ENCODE measurements at regions not wholly inside any gene's neighbourhood (a gene's known extent, or its start where the extent isn't known, plus 50 kb on each side); places are given as distances from the start of the nearest gene placed in this dataset.

DNA sequence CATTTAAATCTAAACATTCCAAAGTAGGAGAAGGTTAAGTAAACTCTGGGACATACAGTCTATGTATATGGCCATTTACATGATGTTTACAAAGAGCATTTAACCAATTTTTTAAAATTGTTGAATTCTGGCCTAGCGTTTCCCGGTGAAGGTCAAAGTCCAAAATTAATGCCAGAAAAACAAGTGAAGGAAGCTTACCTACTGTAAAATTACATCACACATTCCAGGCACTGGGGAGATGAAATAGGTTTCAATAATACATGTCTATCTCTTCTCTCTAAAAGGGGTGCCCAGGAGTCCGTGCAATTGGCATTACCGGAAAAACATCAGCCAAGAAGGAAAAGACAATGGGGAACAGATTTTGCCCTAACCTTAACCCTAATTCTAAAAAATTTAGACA is 358.8 kb downstream of the VPS13C start:
- Histone ChIP-seq H3K9ac (ENCODE audit: low read depth, low read length) (no peak overlapping the region), H3K4me1 (ENCODE audit: control insufficient read depth, insufficient read depth, low read length) (no peaks in the 10 kb centered on the region), H3K9me3 (ENCODE audit: control insufficient read depth, insufficient read depth, low read length) (no peaks in the 10 kb centered on the region), H3K36me3 (ENCODE audit: control insufficient read depth, insufficient read depth, low read length) (no peaks in the 10 kb centered on the region), H3K27me3 (ENCODE audit: control insufficient read depth, insufficient read depth, low read length) (no peaks in the 10 kb centered on the region), H3K4me3 (ENCODE audit: low read depth, low read length) (no peak overlapping the region)

DNA sequence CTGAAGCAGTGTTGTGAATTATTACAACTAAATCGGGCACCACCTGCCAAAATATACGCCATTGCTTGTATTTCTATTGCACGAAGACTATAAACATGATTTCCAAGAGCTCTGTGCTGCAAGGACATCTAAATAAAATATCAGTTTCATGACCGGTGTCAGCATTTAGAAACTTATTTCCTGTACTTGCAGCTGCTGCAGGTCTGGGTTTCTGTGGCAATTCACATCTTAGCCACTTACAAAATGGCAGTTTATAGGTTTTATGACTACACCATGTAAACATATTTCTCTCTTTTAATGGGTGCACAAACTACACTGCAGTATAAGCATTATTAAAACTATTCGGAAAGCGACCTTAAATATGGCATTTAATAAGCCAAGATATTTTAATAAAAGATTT is 359.4 kb downstream of the VPS13C start:
- Histone ChIP-seq H3K36me3 (ENCODE audit: control insufficient read depth, insufficient read depth, low read length) (no peaks in the 10 kb centered on the region), H3K9me3 (ENCODE audit: control insufficient read depth, insufficient read depth, low read length) (no peaks in the 10 kb centered on the region), H3K9ac (ENCODE audit: low read depth, low read length) (no peak overlapping the region), H3K4me1 (ENCODE audit: control insufficient read depth, insufficient read depth, low read length) (no peaks in the 10 kb centered on the region), H3K4me3 (ENCODE audit: low read depth, low read length) (no peak overlapping the region), H3K27me3 (ENCODE audit: control insufficient read depth, insufficient read depth, low read length) (no peaks in the 10 kb centered on the region)

DNA sequence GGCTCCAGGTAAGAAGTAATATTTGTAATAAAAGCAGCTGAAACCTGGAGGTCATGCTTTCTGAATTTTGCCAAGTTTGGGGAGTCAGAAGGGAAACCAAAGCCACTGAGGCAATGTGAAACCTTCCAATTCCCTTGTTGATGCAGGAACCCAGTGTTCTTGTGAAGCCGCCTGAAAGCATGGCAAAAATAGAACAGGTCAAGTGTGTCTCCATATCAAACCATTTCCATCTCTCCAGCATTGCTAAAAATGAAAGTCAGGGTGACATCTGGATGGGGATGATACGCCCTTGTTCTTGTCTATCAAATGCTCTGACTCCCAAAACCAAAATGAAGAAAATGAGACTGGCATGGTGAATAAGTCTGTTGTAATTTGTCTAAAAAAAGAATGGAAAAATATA is 362.5 kb downstream of the VPS13C start:
- H3K9ac ChIP-seq (ENCODE audit: low read depth, low read length) = no peak overlapping the region
- no peaks in the 10 kb centered on the region for H3K4me1 ChIP-seq (ENCODE audit: control insufficient read depth, insufficient read depth, low read length)
- H3K36me3 ChIP-seq (ENCODE audit: control insufficient read depth, insufficient read depth, low read length) = no peaks in the 10 kb centered on the region
- H3K4me3 ChIP-seq (ENCODE audit: low read depth, low read length) = no peak overlapping the region
- no peaks in the 10 kb centered on the region for H3K27me3 ChIP-seq (ENCODE audit: control insufficient read depth, insufficient read depth, low read length)
- no peaks in the 10 kb centered on the region for H3K9me3 ChIP-seq (ENCODE audit: control insufficient read depth, insufficient read depth, low read length)

DNA sequence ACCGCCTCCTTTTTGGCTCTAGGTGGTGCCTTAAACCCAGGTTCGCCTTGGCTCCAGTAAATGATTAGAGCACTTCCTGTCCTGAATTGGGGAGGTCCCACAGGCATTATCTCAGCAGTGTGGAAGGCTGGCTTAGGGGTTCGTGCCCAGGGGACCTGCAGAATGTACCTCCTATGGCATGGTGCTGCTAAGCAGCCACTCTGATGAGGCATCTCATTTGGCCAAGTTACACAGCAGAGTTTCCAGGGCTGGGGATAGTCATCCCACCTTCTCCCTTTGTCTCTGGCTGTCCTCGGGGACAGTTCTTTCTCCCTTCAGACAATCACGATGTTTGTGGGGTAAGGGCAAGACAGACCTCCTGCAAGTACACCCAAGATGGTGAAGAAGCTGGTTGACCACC is 371.2 kb downstream of the VPS13C start:
- no peak overlapping the region for H3K4me3 ChIP-seq (ENCODE audit: low read depth, low read length)
- no peaks in the 10 kb centered on the region for H3K36me3 ChIP-seq (ENCODE audit: control insufficient read depth, insufficient read depth, low read length)
- H3K9me3 ChIP-seq (ENCODE audit: control insufficient read depth, insufficient read depth, low read length) = no peaks in the 10 kb centered on the region
- no peak overlapping the region for H3K9ac ChIP-seq (ENCODE audit: low read depth, low read length)
- H3K4me1 ChIP-seq (ENCODE audit: control insufficient read depth, insufficient read depth, low read length) = peaks cover 5% of the 10 kb centered on the region
- H3K27me3 ChIP-seq (ENCODE audit: control insufficient read depth, insufficient read depth, low read length) = no peaks in the 10 kb centered on the region

DNA sequence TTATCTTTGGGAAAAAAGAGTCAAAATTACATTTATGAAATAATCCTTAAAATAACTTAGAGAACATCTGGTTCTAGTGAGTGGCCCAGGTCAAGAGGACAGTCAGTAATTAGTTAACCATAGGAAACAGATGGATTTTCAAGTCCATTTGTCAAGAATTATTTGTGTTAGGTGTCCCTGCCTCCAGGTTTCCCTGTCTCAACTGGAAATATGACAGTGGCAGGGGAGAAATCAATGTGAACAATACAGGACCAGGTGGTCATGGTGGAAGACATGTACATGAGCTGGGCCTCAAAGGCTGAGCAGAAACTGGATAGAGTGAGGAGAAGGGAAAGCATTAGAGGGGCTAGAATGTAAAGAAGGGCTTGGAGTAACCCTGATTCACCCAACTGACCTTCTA is 372.6 kb downstream of the VPS13C start:
- peaks cover 5% of the 10 kb centered on the region for H3K4me1 ChIP-seq (ENCODE audit: control insufficient read depth, insufficient read depth, low read length)
- H3K9ac ChIP-seq (ENCODE audit: low read depth, low read length) = no peak overlapping the region

DNA sequence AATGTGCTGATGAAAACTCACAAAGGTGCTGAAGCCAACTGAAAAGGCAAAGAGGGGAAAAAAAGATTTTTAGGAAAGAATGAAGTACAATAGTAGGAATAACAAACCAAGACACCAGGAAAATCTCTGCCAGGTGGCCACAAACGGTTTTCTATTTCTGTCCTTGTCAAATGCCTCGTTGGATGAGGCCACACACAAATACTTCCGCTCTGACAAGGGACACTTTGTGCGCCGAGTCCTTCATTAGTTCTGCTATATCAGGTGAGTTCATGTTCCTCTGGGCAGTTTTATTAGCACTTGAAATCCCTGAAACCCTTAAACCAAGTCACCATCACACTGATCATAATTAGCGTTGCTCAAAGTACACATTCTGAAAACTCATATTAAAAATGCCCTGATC is 373.1 kb downstream of the VPS13C start:
- Histone ChIP-seq H3K4me3 (ENCODE audit: low read depth, low read length) (no peak overlapping the region), H3K9ac (ENCODE audit: low read depth, low read length) (no peak overlapping the region), H3K9me3 (ENCODE audit: control insufficient read depth, insufficient read depth, low read length) (no peaks in the 10 kb centered on the region), H3K36me3 (ENCODE audit: control insufficient read depth, insufficient read depth, low read length) (no peaks in the 10 kb centered on the region), H3K4me1 (ENCODE audit: control insufficient read depth, insufficient read depth, low read length) (peaks cover 5% of the 10 kb centered on the region), H3K27me3 (ENCODE audit: control insufficient read depth, insufficient read depth, low read length) (no peaks in the 10 kb centered on the region)

More for the DNA sequence above, 372.6 kb downstream of the VPS13C start:
- Histone ChIP-seq H3K36me3 (ENCODE audit: control insufficient read depth, insufficient read depth, low read length) (no peaks in the 10 kb centered on the region), H3K27me3 (ENCODE audit: control insufficient read depth, insufficient read depth, low read length) (no peaks in the 10 kb centered on the region), H3K9me3 (ENCODE audit: control insufficient read depth, insufficient read depth, low read length) (no peaks in the 10 kb centered on the region), H3K4me3 (ENCODE audit: low read depth, low read length) (no peak overlapping the region)

DNA sequence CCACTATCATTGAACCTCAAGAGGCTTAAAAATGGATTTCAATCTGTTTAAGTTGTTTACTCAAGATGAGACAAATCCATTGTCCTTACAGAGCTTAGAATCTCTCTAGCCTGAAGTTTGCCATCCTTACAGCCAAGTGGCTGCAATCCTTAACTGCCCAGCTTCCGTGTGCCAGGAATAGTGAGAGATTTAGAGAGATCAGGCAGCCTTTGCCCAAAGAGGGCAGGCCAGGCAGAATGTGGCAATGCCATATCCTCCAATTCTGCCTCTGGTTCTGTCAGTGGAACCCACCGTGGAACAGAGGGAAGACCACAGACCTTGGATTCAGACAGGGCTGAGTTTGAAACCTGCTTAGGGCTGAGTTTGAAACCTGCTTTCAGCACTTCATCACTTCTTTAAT is 374.3 kb downstream of the VPS13C start:
- Histone ChIP-seq H3K4me1 (ENCODE audit: control insufficient read depth, insufficient read depth, low read length) (peaks cover 8% of the 10 kb centered on the region), H3K9me3 (ENCODE audit: control insufficient read depth, insufficient read depth, low read length) (no peaks in the 10 kb centered on the region), H3K4me3 (ENCODE audit: low read depth, low read length) (no peak overlapping the region), H3K27me3 (ENCODE audit: control insufficient read depth, insufficient read depth, low read length) (no peaks in the 10 kb centered on the region), H3K9ac (ENCODE audit: low read depth, low read length) (no peak overlapping the region), H3K36me3 (ENCODE audit: control insufficient read depth, insufficient read depth, low read length) (no peaks in the 10 kb centered on the region)

DNA sequence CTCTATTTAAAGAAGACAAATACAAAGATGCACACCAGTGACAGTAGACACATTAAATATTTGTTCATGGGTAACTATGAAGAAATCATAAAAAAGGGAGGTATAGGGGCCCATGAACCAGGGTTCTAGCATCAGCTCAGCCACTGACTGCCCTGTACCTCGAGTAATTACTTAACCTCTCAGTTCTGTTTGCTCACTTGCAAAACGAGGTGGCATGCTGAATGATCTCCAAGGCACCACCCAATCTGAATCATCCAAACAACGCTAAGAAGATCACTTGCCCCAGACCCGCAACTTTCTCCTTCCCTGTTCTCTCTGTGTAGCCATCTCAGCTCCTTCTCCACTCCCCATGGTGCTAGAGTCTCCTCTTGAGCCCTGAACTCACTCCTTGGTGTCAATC is 374.7 kb downstream of the VPS13C start:
- Histone ChIP-seq H3K4me1 (ENCODE audit: control insufficient read depth, insufficient read depth, low read length) (peaks cover 8% of the 10 kb centered on the region), H3K36me3 (ENCODE audit: control insufficient read depth, insufficient read depth, low read length) (no peaks in the 10 kb centered on the region), H3K27me3 (ENCODE audit: control insufficient read depth, insufficient read depth, low read length) (no peaks in the 10 kb centered on the region), H3K9me3 (ENCODE audit: control insufficient read depth, insufficient read depth, low read length) (no peaks in the 10 kb centered on the region), H3K4me3 (ENCODE audit: low read depth, low read length) (no peak overlapping the region), H3K9ac (ENCODE audit: low read depth, low read length) (no peak overlapping the region)

DNA sequence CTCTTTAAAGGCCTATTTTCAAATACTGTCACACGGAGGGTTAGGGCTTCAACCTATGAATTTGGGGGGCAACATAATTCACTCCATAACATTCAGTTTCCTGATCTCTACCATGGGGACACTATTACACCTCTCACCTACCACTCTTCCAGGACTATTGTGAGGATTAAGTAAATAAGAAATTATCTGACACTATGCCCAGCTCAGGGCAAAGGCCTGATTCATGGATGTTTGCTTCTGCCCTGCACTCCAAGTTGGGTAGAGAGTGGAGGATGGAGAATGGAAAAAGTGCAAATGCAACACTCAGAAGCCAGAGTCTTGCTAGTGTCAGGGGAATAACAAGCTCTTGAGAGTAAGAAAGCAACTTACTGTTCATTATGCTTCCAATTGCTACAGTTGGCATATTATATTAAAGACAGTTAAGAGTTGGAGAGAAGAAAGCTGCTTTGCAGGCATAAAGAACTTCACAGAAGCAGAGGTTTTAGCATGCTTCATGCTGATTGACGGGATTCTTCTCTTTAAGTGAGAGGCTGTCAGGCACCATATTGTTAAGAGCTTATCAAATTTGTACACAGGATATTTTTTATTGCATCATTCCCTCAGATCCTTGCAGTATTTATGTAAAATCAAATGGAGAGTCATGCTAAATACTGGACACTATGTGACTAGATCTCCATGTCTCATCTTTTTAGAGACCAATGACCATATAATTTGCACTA is 375.3 kb downstream of the VPS13C start:
- Histone ChIP-seq H3K9me3 (ENCODE audit: control insufficient read depth, insufficient read depth, low read length) (no peaks in the 10 kb centered on the region), H3K4me3 (ENCODE audit: low read depth, low read length) (no peak overlapping the region), H3K36me3 (ENCODE audit: control insufficient read depth, insufficient read depth, low read length) (no peaks in the 10 kb centered on the region), H3K27me3 (ENCODE audit: control insufficient read depth, insufficient read depth, low read length) (no peaks in the 10 kb centered on the region), H3K9ac (ENCODE audit: low read depth, low read length) (no peak overlapping the region), H3K4me1 (ENCODE audit: control insufficient read depth, insufficient read depth, low read length) (peaks cover 12% of the 10 kb centered on the region)

DNA sequence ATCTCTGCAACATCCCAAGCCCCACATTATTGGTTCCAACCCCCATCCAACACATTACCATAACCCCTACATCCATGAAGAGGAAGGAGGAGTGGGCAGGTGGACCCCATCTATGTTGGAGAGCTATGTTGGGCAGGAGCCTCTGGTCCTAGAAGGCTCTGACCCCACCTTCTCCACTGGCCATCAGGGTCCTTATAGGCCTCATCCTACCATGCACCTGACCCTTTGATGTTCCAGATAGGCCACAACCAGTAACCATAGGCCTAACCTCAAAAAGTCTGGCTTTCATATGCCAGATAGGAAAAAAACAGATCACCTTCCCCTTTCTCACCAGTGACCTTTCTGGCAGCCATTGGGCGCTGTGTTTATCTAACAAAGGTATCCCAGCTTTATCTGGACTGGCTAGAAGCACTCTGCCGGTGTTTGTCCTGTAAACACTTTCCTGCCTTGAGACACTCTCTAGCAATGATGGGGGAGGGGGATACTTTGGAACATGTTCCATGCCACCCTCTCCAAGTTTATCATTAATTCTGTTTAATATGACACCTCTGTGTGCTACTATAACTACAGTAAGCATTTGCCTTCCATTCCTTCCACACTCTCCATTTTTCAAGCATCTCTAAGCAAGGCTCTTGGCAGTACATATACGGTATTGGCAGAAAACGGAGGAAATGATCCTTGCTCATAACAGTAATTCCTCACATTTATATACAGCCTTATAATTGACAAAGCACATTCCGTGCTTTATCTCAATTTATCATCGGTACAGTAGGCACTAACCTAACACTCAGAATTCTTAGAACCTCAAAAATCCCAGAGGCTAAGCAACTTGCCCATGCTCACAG is 377.1 kb downstream of the VPS13C start:
- Histone ChIP-seq H3K9me3 (ENCODE audit: control insufficient read depth, insufficient read depth, low read length) (no peaks in the 10 kb centered on the region), H3K9ac (ENCODE audit: low read depth, low read length) (no peak overlapping the region), H3K36me3 (ENCODE audit: control insufficient read depth, insufficient read depth, low read length) (no peaks in the 10 kb centered on the region), H3K27me3 (ENCODE audit: control insufficient read depth, insufficient read depth, low read length) (no peaks in the 10 kb centered on the region), H3K4me3 (ENCODE audit: low read depth, low read length) (no peak overlapping the region), H3K4me1 (ENCODE audit: control insufficient read depth, insufficient read depth, low read length) (peaks cover 12% of the 10 kb centered on the region)

DNA sequence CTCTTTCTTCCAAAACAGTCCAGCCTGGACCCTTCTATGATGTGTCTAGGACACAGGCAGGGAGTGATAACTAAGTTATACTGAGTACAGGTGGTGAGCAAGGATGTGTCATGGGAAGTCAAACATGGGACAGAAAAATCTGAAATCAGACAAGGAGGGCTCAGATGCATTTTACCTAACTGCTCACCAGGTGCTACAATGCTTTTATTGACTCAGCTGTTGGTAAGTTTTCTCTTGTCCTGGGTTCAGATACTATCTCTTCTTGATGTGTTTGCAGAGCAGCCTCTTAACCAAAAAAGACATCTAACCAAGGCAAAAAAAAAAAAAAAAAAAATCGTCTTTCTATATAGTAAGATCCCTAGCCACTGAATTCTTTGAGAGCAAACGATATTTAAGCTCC is 378.6 kb downstream of the VPS13C start:
- no peak overlapping the region for H3K4me3 ChIP-seq (ENCODE audit: low read depth, low read length)
- H3K4me1 ChIP-seq (ENCODE audit: control insufficient read depth, insufficient read depth, low read length) = peaks cover 12% of the 10 kb centered on the region
- no peaks in the 10 kb centered on the region for H3K9me3 ChIP-seq (ENCODE audit: control insufficient read depth, insufficient read depth, low read length)
- H3K36me3 ChIP-seq (ENCODE audit: control insufficient read depth, insufficient read depth, low read length) = no peaks in the 10 kb centered on the region
- H3K27me3 ChIP-seq (ENCODE audit: control insufficient read depth, insufficient read depth, low read length) = no peaks in the 10 kb centered on the region
- no peak overlapping the region for H3K9ac ChIP-seq (ENCODE audit: low read depth, low read length)

DNA sequence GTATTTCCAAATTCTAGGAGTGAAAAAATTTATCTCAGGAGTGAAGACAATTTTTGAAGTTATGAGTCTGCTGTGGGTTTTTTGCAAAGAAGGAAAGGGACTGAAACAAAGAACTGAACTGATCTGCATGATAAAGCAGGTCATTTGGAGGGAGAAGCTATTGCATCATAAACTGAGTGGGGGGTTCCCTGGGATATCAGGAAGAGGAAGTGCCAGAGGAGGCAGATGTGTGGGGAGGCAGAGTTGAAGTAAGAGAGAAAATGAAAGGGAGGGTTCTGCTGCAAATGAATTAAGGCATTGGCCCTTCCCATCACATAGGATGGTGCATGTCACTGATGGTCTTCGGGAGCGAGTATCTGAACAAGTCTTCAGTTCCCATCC is 379.2 kb downstream of the VPS13C start:
- H3K36me3 ChIP-seq (ENCODE audit: control insufficient read depth, insufficient read depth, low read length) = no peaks in the 10 kb centered on the region
- peaks cover 12% of the 10 kb centered on the region for H3K4me1 ChIP-seq (ENCODE audit: control insufficient read depth, insufficient read depth, low read length)
- H3K4me3 ChIP-seq (ENCODE audit: low read depth, low read length) = no peak overlapping the region
- H3K9me3 ChIP-seq (ENCODE audit: control insufficient read depth, insufficient read depth, low read length) = no peaks in the 10 kb centered on the region
- H3K27me3 ChIP-seq (ENCODE audit: control insufficient read depth, insufficient read depth, low read length) = no peaks in the 10 kb centered on the region
- H3K9ac ChIP-seq (ENCODE audit: low read depth, low read length) = no peak overlapping the region
